Peyer's patch (tissue), 4 donors: ENCODE measurements at regions not wholly inside any gene's neighbourhood (a gene's known extent, or its start where the extent isn't known, plus 50 kb on each side); places are given as distances from the start of the nearest gene placed in this dataset.

Experiments used
- POLR2A ChIP-seq, 2 donors: fragments of 450-650 bp; IDR thresholded peaks; one replicate each; pipeline ENCODE4 v1.5.1; 2017; ENCODE audit warnings: antibody characterized with exemption in 2 of 2, mild to moderate bottlenecking in 2 of 2, moderate library complexity in 2 of 2
- TF ChIP-seq, protein P1 (sequence below), 6 experiments: fragments of 450-650 bp in 4 of 6; fragments of 200-600 bp in 2 of 6; sonication (generic) in 1 of 6; IDR thresholded peaks; one replicate each; pipeline ENCODE4 v1.5.1; 2017 to 2019; ENCODE audit warnings: antibody characterized with exemption in 6 of 6, mild to moderate bottlenecking in 3 of 6, moderate library complexity in 1 of 6

GRCh38 chr2:61604433-61604832 is 66.3 kb upstream of the XPO1 start:
- TF ChIP-seq, protein P1, sequence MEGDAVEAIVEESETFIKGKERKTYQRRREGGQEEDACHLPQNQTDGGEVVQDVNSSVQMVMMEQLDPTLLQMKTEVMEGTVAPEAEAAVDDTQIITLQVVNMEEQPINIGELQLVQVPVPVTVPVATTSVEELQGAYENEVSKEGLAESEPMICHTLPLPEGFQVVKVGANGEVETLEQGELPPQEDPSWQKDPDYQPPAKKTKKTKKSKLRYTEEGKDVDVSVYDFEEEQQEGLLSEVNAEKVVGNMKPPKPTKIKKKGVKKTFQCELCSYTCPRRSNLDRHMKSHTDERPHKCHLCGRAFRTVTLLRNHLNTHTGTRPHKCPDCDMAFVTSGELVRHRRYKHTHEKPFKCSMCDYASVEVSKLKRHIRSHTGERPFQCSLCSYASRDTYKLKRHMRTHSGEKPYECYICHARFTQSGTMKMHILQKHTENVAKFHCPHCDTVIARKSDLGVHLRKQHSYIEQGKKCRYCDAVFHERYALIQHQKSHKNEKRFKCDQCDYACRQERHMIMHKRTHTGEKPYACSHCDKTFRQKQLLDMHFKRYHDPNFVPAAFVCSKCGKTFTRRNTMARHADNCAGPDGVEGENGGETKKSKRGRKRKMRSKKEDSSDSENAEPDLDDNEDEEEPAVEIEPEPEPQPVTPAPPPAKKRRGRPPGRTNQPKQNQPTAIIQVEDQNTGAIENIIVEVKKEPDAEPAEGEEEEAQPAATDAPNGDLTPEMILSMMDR (IDR thresholded peaks at IDR 0.05) = no peak
- TF ChIP-seq POLR2A (IDR thresholded peaks at IDR 0.05) = no peak
